ENCODE measurements at regions not wholly inside any gene's neighbourhood (a gene's known extent, or its start where the extent isn't known, plus 50 kb on each side); places are given as distances from the start of the nearest gene placed in this dataset.
A peak's percentile ranks its signal among the peaks of the same experiment; 100 is the strongest.

GRCh38 chr9:108125625-108126024, 636.1 kb upstream of the KLF4 start:
- no peak for TF ChIP-seq MAX (IDR thresholded peaks at IDR 0.05)
- peak; percentile 41; the same call in 1 of the 2 replicates for TF ChIP-seq RAD21 (IDR thresholded peaks at IDR 0.05; ENCODE audit: low read depth)
- TF ChIP-seq CTCF (IDR thresholded peaks at IDR 0.05 in 2 of 3, conservative IDR thresholded peaks at IDR 0.05 in 1 of 3; ENCODE audit: borderline replicate concordance in 1 of 3, insufficient read depth in 1 of 3, low read depth in 2 of 3, low read length in 2 of 3) = peak in 2 of 3 experiments; percentile 68 to 81; a peak in 4 of 6 replicates
- TF ChIP-seq ELF1 (IDR thresholded peaks at IDR 0.05; ENCODE audit: borderline replicate concordance, low read depth) = no peak
- TF ChIP-seq POLR2A (IDR thresholded peaks at IDR 0.05; ENCODE audit: borderline replicate concordance, extremely low read depth, insufficient read depth, insufficient read length) = no peak
- RAD21 ChIA-PET (ENCODE audit: low non-redundant PET in 1 of 2, low total read pairs in 2 of 2, uncharacterized antibody in 2 of 2, unreplicated experiment in 2 of 2) = no interaction called here
- no peak overlapping the region for H2AFZ ChIP-seq (ENCODE audit: low read depth, low read length, poor library complexity, severe bottlenecking)
- H3K9me3 ChIP-seq (ENCODE audit: control insufficient read depth in 1 of 2, insufficient read depth in 1 of 2, low read depth in 1 of 2, low read length in 2 of 2) = no peaks in the 10 kb centered on the region
- CTCF ChIA-PET = no interaction called here
- H3K36me3 ChIP-seq (ENCODE audit: control insufficient read depth in 1 of 2, insufficient read depth in 2 of 2, low read length in 2 of 2) = no peaks in the 10 kb centered on the region
- no TSS peak for BruUV-seq (replicated peaks)
- no peak overlapping the region for H3K4me2 ChIP-seq (ENCODE audit: low read length)
- H4K20me1 ChIP-seq (ENCODE audit: insufficient read depth) = no peaks in the 10 kb centered on the region
- POLR2A ChIA-PET = no interaction called here
- peak; percentile 81 for ATAC-seq
- no peaks in the 10 kb centered on the region for H3K4me1 ChIP-seq (ENCODE audit: control insufficient read depth in 1 of 2, insufficient read depth in 2 of 2, low read length in 2 of 2)
- no peaks in the 10 kb centered on the region for H3K27me3 ChIP-seq (ENCODE audit: insufficient read depth, low read length)
- DNase-seq (ENCODE audit: low read depth, low spot score) = no peak
- no peak overlapping the region for H3K27ac ChIP-seq (ENCODE audit: low read depth, low read length)
- intact Hi-C loops (cut with micrococcal nuclease) = loop anchor here (10.0 kb wide), 1 partner anchor 439 kb away; no protein-coding TSS in a partner anchor
- H3K9me2 ChIP-seq (ENCODE audit: insufficient read depth) = no peaks in the 10 kb centered on the region
- H3K79me2 ChIP-seq (ENCODE audit: insufficient read depth, low read length) = no peaks in the 10 kb centered on the region
- no peak overlapping the region for H3K9ac ChIP-seq (ENCODE audit: low read length)
- no peak overlapping the region for H3K4me3 ChIP-seq (replicated peaks in 1 of 2; ENCODE audit: low read depth in 1 of 2, low read length in 2 of 2)

GRCh38 chr9:108119530-108120113, 630.1 kb upstream of the KLF4 start:
- no peak overlapping the region for H2AFZ ChIP-seq (ENCODE audit: low read depth, low read length, poor library complexity, severe bottlenecking)
- no TSS peak for BruUV-seq (replicated peaks)
- intact Hi-C loops (cut with micrococcal nuclease) = loop anchor here (10.0 kb wide), 1 partner anchor 445 kb away; no protein-coding TSS in a partner anchor
- no peak for ATAC-seq
- POLR2A ChIA-PET = no interaction called here
- RAD21 ChIA-PET (ENCODE audit: low non-redundant PET in 1 of 2, low total read pairs in 2 of 2, uncharacterized antibody in 2 of 2, unreplicated experiment in 2 of 2) = interaction anchor here in 1 of 2 experiments (0.9 kb wide), 1 partner anchor 120 kb away, joined by 3 read pairs; no protein-coding TSS in a partner anchor
- no peaks in the 10 kb centered on the region for H3K79me2 ChIP-seq (ENCODE audit: insufficient read depth, low read length)
- H3K36me3 ChIP-seq (ENCODE audit: control insufficient read depth in 1 of 2, insufficient read depth in 2 of 2, low read length in 2 of 2) = no peaks in the 10 kb centered on the region
- no peaks in the 10 kb centered on the region for H3K4me1 ChIP-seq (ENCODE audit: control insufficient read depth in 1 of 2, insufficient read depth in 2 of 2, low read length in 2 of 2)
- no peaks in the 10 kb centered on the region for H4K20me1 ChIP-seq (ENCODE audit: insufficient read depth)
- H3K4me2 ChIP-seq (ENCODE audit: low read length) = no peak overlapping the region
- DNase-seq (ENCODE audit: low read depth, low spot score) = no peak
- H3K9me3 ChIP-seq (ENCODE audit: control insufficient read depth in 1 of 2, insufficient read depth in 1 of 2, low read depth in 1 of 2, low read length in 2 of 2) = no peaks in the 10 kb centered on the region
- no peaks in the 10 kb centered on the region for H3K27me3 ChIP-seq (ENCODE audit: insufficient read depth, low read length)
- CTCF ChIA-PET = no interaction called here
- H3K27ac ChIP-seq (ENCODE audit: low read depth, low read length) = no peak overlapping the region
- H3K9me2 ChIP-seq (ENCODE audit: insufficient read depth) = no peaks in the 10 kb centered on the region
- H3K4me3 ChIP-seq (replicated peaks in 1 of 2; ENCODE audit: low read depth in 1 of 2, low read length in 2 of 2) = no peak overlapping the region
- H3K9ac ChIP-seq (ENCODE audit: low read length) = no peak overlapping the region
- TF ChIP-seq ELF1 (IDR thresholded peaks at IDR 0.05; ENCODE audit: borderline replicate concordance, low read depth) = no peak
- no peak for TF ChIP-seq SRF (IDR thresholded peaks at IDR 0.05; ENCODE audit: low read depth)
- TF ChIP-seq YY1 (IDR thresholded peaks at IDR 0.05; ENCODE audit: extremely low read depth, insufficient replicate concordance, low read depth, low read length) = no peak
- TF ChIP-seq POLR2AphosphoS5 (IDR thresholded peaks at IDR 0.05; ENCODE audit: low read depth, low read length) = no peak
- no peak for TF ChIP-seq POLR2A (IDR thresholded peaks at IDR 0.05; ENCODE audit: borderline replicate concordance, extremely low read depth, insufficient read depth, insufficient read length)
- no peak for TF ChIP-seq CTCF (IDR thresholded peaks at IDR 0.05 in 2 of 3, conservative IDR thresholded peaks at IDR 0.05 in 1 of 3; ENCODE audit: borderline replicate concordance in 1 of 3, insufficient read depth in 1 of 3, low read depth in 2 of 3, low read length in 2 of 3)
- no peak for TF ChIP-seq RAD21 (IDR thresholded peaks at IDR 0.05; ENCODE audit: low read depth)
- TF ChIP-seq REST (IDR thresholded peaks at IDR 0.05; ENCODE audit: low read depth) = no peak

All from HCT116 (cell line).